WTC11 (cell line): ENCODE measurements at regions not wholly inside any gene's neighbourhood (a gene's known extent, or its start where the extent isn't known, plus 50 kb on each side); places are given as distances from the start of the nearest gene placed in this dataset.

Experiments used
- ATAC-seq: fragments of 200-7000 bp; cut with Tn5 transposase; 2 replicates; pipeline ENCODE4 v1.10.0; 2021; ENCODE audit warnings: mild to moderate bottlenecking, moderate library complexity
- CTCF ChIA-PET: fragments of 300-600 bp; sonication (Branson Sonifier 250); formaldehyde crosslinking; loops from one replicate; lab custom pipeline; 2021; ENCODE audit warnings: antibody characterized with exemption; lab: Charles Lee
- POLR2A ChIA-PET: fragments of 350-600 bp; sonication (Branson Sonifier 250); formaldehyde crosslinking; loops from one replicate; lab custom pipeline; 2021; ENCODE audit warnings: antibody characterized with exemption; lab: Charles Lee
- DNase-seq: peaks from one replicate; pipeline ENCODE4 v3.0.0; 2021; ENCODE audit warnings: low spot score
- H3K27ac Mint-ChIP-seq: 2 replicates; pipeline ENCODE4 v1.8.0; 2021; ENCODE audit warnings: mixed read lengths
- H3K27me3 Mint-ChIP-seq: 2 replicates; pipeline ENCODE4 v1.8.0; 2021; ENCODE audit warnings: low read depth, mild to moderate bottlenecking, moderate library complexity, mixed read lengths
- H3K36me3 Mint-ChIP-seq: 2 replicates; pipeline ENCODE4 v1.8.0; 2021; ENCODE audit warnings: mixed read lengths
- H3K4me1 Mint-ChIP-seq: 2 replicates; pipeline ENCODE4 v1.8.0; 2022; ENCODE audit warnings: mixed read lengths
- H3K4me3 Mint-ChIP-seq: 2 replicates; pipeline ENCODE4 v1.8.0; 2021; ENCODE audit warnings: mild to moderate bottlenecking, moderate library complexity, mixed read lengths
- H3K9me3 Mint-ChIP-seq: 2 replicates; pipeline ENCODE4 v1.8.0; 2021; ENCODE audit warnings: mixed read lengths
- ATF1 ChIP-seq: sonication (generic); formaldehyde crosslinking; IDR thresholded peaks from 2 replicates; pipeline ENCODE4 v1.8.1; 2023; ENCODE audit warnings: mild to moderate bottlenecking, moderate library complexity, missing genetic modification reagents
- ATF2 ChIP-seq: sonication (generic); formaldehyde crosslinking; IDR thresholded peaks from 2 replicates; pipeline ENCODE4 v1.8.1; 2022; ENCODE audit warnings: low read depth, missing genetic modification reagents, borderline replicate concordance
- CBFB ChIP-seq: sonication (generic); formaldehyde crosslinking; IDR thresholded peaks from 2 replicates; pipeline ENCODE4 v1.8.1; 2022; ENCODE audit warnings: mild to moderate bottlenecking, low read depth, missing genetic modification reagents
- ERG ChIP-seq: fragments of 250-450 bp; sonication (Bioruptor Pico); IDR thresholded peaks from 2 replicates; pipeline ENCODE4 v1.8.0; 2021; ENCODE audit warnings: mild to moderate bottlenecking
- FOXJ3 ChIP-seq: sonication (generic); formaldehyde crosslinking; IDR thresholded peaks from 2 replicates; pipeline ENCODE4 v1.9.0; 2021; ENCODE audit warnings: missing genetic modification reagents, mild to moderate bottlenecking, borderline replicate concordance
- FOXP4 ChIP-seq: sonication (generic); formaldehyde crosslinking; IDR thresholded peaks from 2 replicates; pipeline ENCODE4 v1.8.0; 2022; ENCODE audit warnings: mild to moderate bottlenecking, missing genetic modification reagents
- GRHL2 ChIP-seq: fragments of 250-450 bp; sonication (Bioruptor Pico); IDR thresholded peaks from 2 replicates; pipeline ENCODE4 v1.8.0; 2022; ENCODE audit warnings: mild to moderate bottlenecking, moderate library complexity; ENCODE audit not compliant: insufficient replicate concordance, severe bottlenecking
- GTF2I ChIP-seq: fragments of 250-450 bp; sonication (Bioruptor Pico); conservative IDR thresholded peaks from 2 replicates; pipeline ENCODE4 v1.4.0; 2021; ENCODE audit warnings: mild to moderate bottlenecking
- HMGA2 ChIP-seq: fragments of 250-450 bp; sonication (Bioruptor Pico); IDR thresholded peaks from 2 replicates; pipeline ENCODE4 v1.4.0; 2021; ENCODE audit warnings: mild to moderate bottlenecking, moderate library complexity
- IRF2 ChIP-seq: sonication (generic); formaldehyde crosslinking; IDR thresholded peaks from 2 replicates; pipeline ENCODE4 v1.8.0; 2022; ENCODE audit warnings: low read depth, missing genetic modification reagents, borderline replicate concordance
- KAT7 ChIP-seq: sonication (generic); formaldehyde crosslinking; IDR thresholded peaks from 2 replicates; pipeline ENCODE4 v1.8.1; 2023; ENCODE audit warnings: missing genetic modification reagents, mild to moderate bottlenecking, borderline replicate concordance
- MXD4 ChIP-seq: fragments of 250-450 bp; sonication (Bioruptor Pico); IDR thresholded peaks from 2 replicates; pipeline ENCODE4 v1.8.0; 2021; ENCODE audit warnings: mild to moderate bottlenecking, moderate library complexity, borderline replicate concordance
- MYBL2 ChIP-seq: sonication (generic); formaldehyde crosslinking; IDR thresholded peaks from 2 replicates; pipeline ENCODE4 v1.8.1; 2023; ENCODE audit warnings: mild to moderate bottlenecking, moderate library complexity, missing genetic modification reagents
- NFYB ChIP-seq: sonication (generic); formaldehyde crosslinking; conservative IDR thresholded peaks from 2 replicates; pipeline ENCODE4 v1.8.0; 2022; ENCODE audit warnings: low read depth, missing genetic modification reagents
- PRRX2 ChIP-seq: fragments of 250-450 bp; sonication (Bioruptor Pico); IDR thresholded peaks from 2 replicates; pipeline ENCODE4 v1.8.0; 2021; ENCODE audit warnings: mild to moderate bottlenecking
- SMAD4 ChIP-seq: sonication (generic); formaldehyde crosslinking; IDR thresholded peaks from 2 replicates; pipeline ENCODE4 v1.8.0; 2022; ENCODE audit warnings: mild to moderate bottlenecking, missing genetic modification reagents
- TEAD4 ChIP-seq: sonication (generic); formaldehyde crosslinking; IDR thresholded peaks from 2 replicates; pipeline ENCODE4 v1.8.0; 2022; ENCODE audit warnings: mild to moderate bottlenecking, missing genetic modification reagents
- ZBTB43 ChIP-seq: sonication (generic); formaldehyde crosslinking; IDR thresholded peaks from 2 replicates; pipeline ENCODE4 v1.8.1; 2023; ENCODE audit warnings: mild to moderate bottlenecking, missing genetic modification reagents
- ZNF138 ChIP-seq: sonication (generic); formaldehyde crosslinking; conservative IDR thresholded peaks from 2 replicates; pipeline ENCODE4 v1.8.1; 2022; ENCODE audit warnings: mild to moderate bottlenecking, moderate library complexity, missing genetic modification reagents
- ZNF416 ChIP-seq: fragments of 250-450 bp; sonication (Bioruptor Pico); IDR thresholded peaks from 2 replicates; pipeline ENCODE4 v1.9.0; 2021; ENCODE audit warnings: mild to moderate bottlenecking, inconsistent platforms
- TF ChIP-seq, protein P1 (sequence below): sonication (generic); formaldehyde crosslinking; IDR thresholded peaks from 2 replicates; pipeline ENCODE4 v1.8.0; 2022; ENCODE audit warnings: mild to moderate bottlenecking, missing genetic modification reagents
- TF ChIP-seq, protein P2 (sequence below): sonication (generic); formaldehyde crosslinking; IDR thresholded peaks from 2 replicates; pipeline ENCODE4 v1.8.1; 2022; ENCODE audit warnings: mild to moderate bottlenecking, moderate library complexity, missing genetic modification reagents
- TF ChIP-seq, protein P3 (sequence below): sonication (generic); formaldehyde crosslinking; IDR thresholded peaks from 2 replicates; pipeline ENCODE4 v1.8.0; 2022; ENCODE audit warnings: mild to moderate bottlenecking, missing genetic modification reagents
- TF ChIP-seq, protein P4 (sequence below): sonication (generic); formaldehyde crosslinking; IDR thresholded peaks from 2 replicates; pipeline ENCODE4 v1.8.1; 2022; ENCODE audit warnings: low read depth, mild to moderate bottlenecking, moderate library complexity, missing genetic modification reagents, borderline replicate concordance

GRCh38 chr4:30959781-30960485 is 239.8 kb downstream of the PCDH7 start (continued):
- no peak for TF ChIP-seq IRF2 (CRISPR knock-in tag)
- no peak for TF ChIP-seq ERG (CRISPR knock-in tag)
- no peak for TF ChIP-seq ATF2 (CRISPR knock-in tag)
- no peak for TF ChIP-seq ZBTB43 (CRISPR knock-in tag)
- TF ChIP-seq NFYB (CRISPR knock-in tag): no peak
- TF ChIP-seq, protein P1, sequence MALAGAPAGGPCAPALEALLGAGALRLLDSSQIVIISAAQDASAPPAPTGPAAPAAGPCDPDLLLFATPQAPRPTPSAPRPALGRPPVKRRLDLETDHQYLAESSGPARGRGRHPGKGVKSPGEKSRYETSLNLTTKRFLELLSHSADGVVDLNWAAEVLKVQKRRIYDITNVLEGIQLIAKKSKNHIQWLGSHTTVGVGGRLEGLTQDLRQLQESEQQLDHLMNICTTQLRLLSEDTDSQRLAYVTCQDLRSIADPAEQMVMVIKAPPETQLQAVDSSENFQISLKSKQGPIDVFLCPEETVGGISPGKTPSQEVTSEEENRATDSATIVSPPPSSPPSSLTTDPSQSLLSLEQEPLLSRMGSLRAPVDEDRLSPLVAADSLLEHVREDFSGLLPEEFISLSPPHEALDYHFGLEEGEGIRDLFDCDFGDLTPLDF (CRISPR knock-in tag): no peak
- TF ChIP-seq GTF2I: no peak
- no peak for TF ChIP-seq HMGA2 (CRISPR knock-in tag)
- TF ChIP-seq ATF1: no peak
- no peak for TF ChIP-seq FOXJ3 (CRISPR knock-in tag)
- no peak for TF ChIP-seq PRRX2 (CRISPR knock-in tag)

DNA sequence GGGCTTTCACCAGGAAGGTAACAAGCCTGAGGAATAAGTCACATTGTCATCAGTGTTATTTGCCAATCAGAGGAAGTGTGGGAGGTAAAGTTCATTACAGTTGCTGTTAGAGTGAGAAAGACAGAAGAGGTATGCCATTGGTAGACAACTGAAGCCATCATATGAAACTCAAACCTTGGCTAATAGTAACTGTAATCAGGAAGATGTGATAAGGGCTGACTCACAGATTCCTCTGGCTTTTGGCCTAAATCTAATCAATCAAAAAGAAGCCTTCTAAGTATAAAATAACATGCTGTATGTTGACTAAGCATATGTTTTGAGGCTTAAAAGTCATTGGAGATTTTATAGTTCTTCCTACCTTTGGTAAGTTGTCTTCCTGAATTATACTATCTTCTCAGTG is 242.8 kb downstream of the PCDH7 start:
- H3K36me3 Mint-ChIP-seq: no peaks in the 10 kb centered on the region
- no peak overlapping the region for H3K27ac Mint-ChIP-seq
- DNase-seq: no peak
- H3K4me3 Mint-ChIP-seq: no peak overlapping the region
- ChIA-PET POLR2A (no interaction called here), CTCF (no interaction called here)
- no peaks in the 10 kb centered on the region for H3K9me3 Mint-ChIP-seq
- H3K4me1 Mint-ChIP-seq: no peaks in the 10 kb centered on the region
- H3K27me3 Mint-ChIP-seq: no peaks in the 10 kb centered on the region
- TF ChIP-seq GRHL2 (CRISPR knock-in tag): no peak
- TF ChIP-seq KAT7: no peak
- TF ChIP-seq TEAD4: no peak
- TF ChIP-seq MXD4: no peak
- TF ChIP-seq CBFB: no peak
- no peak for TF ChIP-seq FOXP4 (CRISPR knock-in tag)
- TF ChIP-seq, protein P2, sequence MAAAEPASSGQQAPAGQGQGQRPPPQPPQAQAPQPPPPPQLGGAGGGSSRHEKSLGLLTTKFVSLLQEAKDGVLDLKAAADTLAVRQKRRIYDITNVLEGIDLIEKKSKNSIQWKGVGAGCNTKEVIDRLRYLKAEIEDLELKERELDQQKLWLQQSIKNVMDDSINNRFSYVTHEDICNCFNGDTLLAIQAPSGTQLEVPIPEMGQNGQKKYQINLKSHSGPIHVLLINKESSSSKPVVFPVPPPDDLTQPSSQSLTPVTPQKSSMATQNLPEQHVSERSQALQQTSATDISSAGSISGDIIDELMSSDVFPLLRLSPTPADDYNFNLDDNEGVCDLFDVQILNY (CRISPR knock-in tag): no peak
- TF ChIP-seq, protein P3, sequence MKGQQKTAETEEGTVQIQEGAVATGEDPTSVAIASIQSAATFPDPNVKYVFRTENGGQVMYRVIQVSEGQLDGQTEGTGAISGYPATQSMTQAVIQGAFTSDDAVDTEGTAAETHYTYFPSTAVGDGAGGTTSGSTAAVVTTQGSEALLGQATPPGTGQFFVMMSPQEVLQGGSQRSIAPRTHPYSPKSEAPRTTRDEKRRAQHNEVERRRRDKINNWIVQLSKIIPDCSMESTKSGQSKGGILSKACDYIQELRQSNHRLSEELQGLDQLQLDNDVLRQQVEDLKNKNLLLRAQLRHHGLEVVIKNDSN: no peak
- TF ChIP-seq MYBL2: no peak
- no peak for TF ChIP-seq SMAD4 (CRISPR knock-in tag)
- no peak for TF ChIP-seq ZNF138 (CRISPR knock-in tag)
- TF ChIP-seq, protein P4, sequence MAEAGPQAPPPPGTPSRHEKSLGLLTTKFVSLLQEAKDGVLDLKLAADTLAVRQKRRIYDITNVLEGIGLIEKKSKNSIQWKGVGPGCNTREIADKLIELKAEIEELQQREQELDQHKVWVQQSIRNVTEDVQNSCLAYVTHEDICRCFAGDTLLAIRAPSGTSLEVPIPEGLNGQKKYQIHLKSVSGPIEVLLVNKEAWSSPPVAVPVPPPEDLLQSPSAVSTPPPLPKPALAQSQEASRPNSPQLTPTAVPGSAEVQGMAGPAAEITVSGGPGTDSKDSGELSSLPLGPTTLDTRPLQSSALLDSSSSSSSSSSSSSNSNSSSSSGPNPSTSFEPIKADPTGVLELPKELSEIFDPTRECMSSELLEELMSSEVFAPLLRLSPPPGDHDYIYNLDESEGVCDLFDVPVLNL: no peak
- no peak for TF ChIP-seq ZNF416
- ATAC-seq: no peak
